Amygdala (tissue), 56 donors: ENCODE measurements at regions not wholly inside any gene's neighbourhood (a gene's known extent, or its start where the extent isn't known, plus 50 kb on each side); places are given as distances from the start of the nearest gene placed in this dataset.

Experiments used
- DNase-seq, 56 donors: peaks; one replicate each; lab custom pipeline; 2025; lab: John Stamatoyannopoulos, UW

DNA sequence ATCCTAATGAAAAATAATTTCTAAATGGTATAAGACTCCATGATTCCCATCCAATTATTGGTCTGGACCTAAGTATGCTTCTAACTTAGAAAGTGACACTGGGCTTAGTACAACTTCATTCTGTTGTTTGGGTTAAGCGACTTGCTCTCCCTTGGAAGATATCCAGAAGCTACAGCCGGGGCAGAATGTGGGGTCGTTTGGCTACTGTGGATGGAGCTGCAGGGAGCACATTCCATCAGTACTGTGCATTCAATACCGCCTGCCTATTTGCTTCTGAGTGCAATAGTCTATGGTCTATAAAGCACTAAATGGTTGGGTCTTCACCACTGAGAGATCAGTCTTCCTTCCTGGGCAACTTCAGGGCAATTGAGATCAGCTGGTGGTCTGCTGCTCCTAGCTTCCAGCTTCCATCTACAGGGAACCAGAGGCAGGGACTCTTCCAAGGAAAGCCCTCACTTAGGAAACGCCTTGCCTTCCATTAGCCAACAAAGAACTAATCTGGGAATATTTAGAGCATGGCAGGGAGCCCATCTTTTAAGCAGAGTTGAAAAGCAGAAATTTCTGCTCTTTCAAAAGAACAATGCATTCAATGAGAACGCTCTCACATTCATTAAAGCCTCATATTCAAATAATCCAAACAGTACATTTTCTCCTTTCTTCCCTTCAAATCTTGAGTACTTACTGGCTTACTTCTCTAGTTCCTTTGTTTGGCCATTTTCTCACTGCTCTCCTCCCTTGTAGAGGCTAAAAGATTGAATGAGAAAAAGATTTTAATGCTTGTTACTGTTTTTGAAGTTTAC is 1049.9 kb upstream of the TENM3 start:
- no peak for DNase-seq

- no peak for DNase-seq
Observed at GRCh38 chr4:181194096-181194495, 1049.1 kb upstream of the TENM3 start.

DNA sequence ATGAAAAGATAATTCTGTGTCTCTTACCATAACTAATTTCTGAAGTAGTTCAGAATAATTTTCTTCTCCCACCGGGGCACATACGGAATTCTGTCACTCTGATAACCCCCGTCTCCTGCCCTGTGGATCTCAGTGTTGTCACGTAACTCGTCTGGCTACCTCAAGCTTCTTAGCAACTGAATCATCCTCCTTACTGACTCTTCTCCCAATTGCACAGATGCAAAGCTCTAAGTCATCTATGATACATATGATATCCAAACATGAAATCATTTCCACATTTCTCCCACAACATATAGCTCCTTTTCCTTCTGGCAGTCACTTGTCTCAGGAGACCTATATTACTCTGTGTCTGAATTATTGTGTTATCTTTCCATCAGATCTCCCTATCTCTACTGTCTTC is 1043.1 kb upstream of the TENM3 start:
- DNase-seq = no peak

DNA sequence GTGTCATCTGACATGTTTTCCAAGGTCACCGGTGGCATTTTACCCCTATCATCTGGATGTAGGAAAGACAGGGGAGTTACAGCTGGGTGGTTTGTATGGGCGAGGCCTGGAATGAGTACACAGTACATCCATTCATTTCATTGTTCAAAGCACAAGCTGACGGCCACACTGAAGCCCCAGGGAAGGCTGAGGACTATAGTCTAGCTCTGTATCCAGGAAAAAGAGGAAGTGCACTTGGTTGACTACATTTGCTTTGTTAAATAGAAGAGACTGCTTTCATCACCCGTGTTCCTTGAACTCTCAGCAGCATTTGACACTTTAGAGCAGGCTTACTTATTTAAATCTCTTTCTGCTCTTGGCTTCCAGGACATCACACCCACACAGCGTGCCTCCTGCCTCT is 1041.0 kb upstream of the TENM3 start:
- DNase-seq = peak in 1 of 56 donors; percentile 0

- DNase-seq = no peak
Observed at GRCh38 chr4:181204109-181204508, 1039.1 kb upstream of the TENM3 start.

GRCh38 chr4:181213551-181213950 is 1029.7 kb upstream of the TENM3 start:
- DNase-seq = no peak

DNA sequence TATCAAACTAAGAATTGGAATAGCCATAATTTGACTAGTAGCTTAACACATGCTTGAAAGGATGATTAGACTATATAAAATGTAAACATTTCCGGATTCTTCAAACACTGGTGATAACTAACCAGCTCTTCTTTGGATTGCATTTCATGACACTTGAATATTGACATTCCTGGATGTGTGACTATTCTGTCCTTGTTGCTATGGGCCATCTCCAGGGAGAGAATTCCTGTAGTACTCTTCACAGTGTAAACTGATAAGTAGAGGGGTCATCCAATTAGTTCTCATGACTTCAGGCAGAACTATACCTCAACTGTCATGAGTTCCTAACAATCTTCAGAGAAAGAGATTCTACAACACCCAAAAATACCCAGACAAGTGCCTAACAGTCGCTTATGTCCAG is 1026.7 kb upstream of the TENM3 start:
- DNase-seq = no peak

DNA sequence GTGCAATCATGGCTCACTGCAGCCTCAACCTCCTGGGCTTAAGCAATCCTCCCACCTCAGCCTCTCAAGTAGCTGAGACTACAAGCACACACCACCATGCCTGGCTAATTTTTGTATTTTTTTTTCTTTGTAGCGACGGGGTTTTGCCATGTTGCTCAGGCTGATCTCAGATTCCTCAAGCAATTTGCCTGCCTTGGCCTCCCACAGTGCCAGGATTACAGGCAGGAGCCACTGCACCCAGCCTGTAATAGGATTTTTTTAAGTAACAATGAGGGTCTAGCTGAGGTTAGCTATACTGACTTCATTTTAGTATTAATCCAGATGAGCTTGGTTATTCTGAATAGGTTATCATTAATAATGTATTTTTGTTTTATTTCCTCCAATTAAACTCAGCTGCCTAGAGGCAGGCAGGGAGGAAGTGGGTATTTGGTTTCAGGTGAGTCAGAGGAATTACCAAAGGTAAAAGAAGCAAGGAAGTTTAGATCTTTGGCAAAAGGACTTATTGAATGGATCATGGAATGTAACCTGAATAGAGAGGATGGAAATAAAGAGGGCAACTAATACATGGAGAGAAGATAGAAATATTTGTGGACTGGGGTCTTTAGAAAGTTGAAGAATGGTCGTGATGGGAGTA is 1023.3 kb upstream of the TENM3 start:
- DNase-seq = no peak

GRCh38 chr4:181224852-181225251 is 1018.4 kb upstream of the TENM3 start:
- no peak for DNase-seq

- DNase-seq = peak in 4 of 56 donors; percentile 2 to 11 (median 4)
Observed at GRCh38 chr4:181225616-181226261, 1017.5 kb upstream of the TENM3 start.

DNA sequence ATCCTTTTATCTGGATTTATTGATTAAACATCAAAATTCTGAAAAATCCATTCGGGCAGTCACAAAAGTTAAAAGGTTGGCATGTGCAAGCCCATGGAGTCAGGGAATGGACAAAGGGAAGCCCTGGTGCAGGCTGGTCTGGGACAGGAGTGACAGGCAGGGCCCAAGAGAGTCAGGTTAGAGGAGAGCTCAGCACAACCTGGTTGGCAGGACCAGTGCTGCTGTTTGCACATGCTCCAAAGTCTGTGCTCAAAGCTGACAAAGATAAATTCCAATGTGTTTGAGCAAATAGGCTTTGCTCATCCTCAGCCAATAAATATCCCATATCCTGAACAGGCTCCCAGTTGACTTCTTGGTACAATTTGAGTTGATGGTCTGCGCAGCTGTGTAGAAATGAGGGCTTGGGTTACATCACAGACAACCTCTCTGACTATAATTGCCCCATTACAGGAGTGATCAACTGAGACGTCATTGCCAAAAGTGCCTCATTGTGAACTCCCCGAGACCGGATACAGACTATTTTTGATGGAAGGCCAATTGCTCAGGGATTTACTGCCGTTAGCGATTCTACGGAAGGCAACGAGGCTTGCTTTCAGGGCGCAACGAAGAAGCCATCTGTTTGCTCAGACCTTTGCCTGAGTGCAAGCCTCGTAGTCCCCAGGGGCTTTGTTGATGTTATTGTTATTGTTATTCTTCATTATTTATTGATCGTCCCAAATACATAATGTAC is 1008.1 kb upstream of the TENM3 start:
- DNase-seq = no peak

DNA sequence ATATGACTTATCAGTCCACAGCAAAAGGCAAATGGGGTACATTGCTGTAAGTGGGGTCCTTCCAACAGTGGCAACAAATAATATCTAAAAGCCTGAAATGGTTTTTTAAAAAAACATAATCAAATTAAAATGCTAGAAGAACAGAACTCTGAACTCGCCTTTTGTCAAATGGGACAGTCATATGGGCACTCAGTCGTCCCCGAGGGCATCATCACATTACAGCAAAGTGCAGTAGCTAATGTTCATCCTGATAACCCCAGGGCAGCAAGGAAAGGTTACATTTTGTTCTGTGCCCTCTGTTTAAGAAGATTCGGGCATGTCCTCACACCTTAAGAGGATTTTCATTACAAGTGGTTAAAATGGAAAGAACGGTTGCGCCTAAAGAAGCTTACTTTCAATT is 997.9 kb upstream of the TENM3 start:
- DNase-seq = no peak

DNA sequence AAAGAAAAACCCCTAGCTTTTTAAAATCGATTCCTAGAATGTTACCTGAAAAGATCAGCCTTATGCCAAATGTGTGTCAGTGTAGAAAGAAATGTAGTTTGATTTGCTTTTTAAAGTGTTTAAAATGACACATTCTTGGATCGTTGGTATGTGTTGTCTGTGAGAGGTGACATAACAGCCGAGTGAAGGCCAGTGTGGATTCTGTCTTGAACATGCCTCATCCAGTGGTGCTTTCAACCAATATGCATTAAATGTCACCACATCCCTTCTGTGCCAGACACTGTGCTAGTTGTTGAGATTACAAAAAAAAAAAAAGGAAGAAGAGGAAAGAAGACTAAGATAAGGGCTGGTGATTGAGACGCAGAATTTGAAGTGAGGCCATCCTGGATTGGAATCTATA is 994.2 kb upstream of the TENM3 start:
- DNase-seq = no peak

DNA sequence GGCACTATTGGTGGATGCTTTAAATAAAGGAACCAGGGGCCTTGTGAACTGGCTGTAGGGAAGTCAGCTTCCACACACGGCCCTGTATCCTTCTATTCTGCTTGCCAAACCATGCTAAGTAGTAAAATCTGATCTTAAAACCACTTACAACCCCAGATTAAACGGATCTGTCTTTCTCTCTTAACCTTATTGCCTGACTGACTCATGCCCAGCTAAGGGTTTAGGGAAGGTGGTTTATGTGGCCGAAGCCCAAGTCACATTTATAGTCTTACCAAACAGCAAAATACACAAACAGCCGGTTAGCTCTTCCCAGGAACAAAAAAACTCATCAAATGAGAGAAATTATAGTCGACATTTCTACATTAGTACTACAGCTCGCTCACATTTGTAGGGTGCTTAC is 988.4 kb upstream of the TENM3 start:
- DNase-seq = no peak

DNA sequence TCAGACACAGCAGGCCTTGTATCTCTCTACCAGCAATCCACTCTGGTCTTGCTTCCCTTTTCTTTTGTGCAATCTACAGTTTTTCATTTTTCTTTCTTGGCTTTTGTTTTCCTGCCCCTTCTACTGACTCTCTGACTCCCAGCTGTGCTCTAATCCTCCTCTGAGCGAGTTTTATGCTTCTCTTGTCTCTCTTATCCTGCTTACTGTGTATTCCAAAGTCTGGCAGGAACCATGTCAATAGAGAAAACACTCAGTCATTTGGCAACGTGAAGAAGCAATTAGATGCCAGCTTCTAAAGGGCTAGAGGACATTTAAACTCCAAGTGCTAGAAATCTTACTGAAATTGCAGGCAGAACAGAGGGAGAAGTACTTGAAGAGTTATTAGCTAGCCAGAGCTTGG is 984.6 kb upstream of the TENM3 start:
- no peak for DNase-seq

DNA sequence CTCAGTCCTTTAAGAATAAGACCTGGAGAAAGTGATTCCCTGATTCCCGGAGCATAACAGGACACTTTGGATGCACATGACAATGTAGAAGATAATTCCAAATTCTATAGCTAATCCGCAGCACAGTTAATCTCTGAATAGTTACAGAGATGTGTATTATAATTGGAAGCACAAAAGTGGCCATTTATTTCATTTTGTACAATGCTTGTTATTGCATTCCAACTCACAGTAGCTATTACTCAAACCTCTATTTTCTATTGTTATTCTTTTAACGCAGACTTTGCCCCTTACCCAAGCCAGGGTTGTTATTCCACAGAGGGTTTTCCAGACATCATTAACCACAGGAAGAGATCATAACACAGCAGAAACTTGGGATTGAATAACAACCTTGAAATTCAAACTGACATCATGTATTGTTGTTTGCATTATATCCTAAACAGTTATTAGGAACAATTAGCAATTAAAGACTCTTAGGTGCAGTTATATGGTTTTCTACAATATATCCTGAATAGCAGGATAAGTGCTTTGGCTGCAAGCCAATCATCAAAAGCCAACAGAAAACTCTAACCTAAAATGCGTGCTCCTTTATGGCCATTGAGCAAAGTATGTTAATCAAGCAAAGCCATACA is 984.0 kb upstream of the TENM3 start:
- DNase-seq = no peak

DNA sequence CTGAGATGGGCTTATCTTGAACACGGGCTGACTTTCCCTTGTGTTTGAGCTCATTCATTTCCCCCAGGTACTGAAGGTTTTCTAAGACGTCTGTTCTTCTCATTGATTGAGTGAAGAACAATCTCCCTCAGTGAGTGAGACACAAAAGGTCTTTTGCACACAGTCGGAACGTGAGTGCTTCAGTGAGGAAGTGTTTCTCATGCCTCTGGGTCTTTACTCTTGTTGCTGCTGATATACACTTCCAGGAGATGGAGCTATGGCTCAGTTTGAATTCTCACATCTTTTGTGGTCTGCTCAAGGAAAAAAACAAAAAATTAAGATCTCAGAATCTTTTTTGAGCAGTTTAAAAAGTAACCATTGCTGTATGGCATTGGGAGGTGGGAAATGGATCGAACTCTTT is 981.9 kb upstream of the TENM3 start:
- DNase-seq = peak in 1 of 56 donors; percentile 1

DNA sequence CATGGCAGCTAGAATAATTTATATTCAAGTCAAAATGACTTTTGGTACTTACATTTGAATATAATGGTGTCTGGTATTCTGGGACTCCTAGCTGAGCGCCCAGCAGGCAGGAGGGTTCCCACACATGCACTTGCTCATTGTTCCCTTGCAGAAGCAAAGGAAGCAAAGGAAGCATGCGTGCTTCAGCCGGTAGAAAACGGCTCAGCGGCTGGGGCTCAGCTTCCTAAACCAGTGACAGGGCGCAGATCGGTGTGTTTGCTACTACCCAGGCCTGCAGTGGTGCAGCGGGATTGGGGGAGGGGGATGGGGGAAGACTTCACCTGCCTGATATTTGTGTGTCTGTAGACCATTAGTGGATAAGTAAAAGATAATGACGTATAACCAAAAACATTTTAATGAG is 978.3 kb upstream of the TENM3 start:
- DNase-seq = no peak

GRCh38 chr4:181265370-181265769 is 977.8 kb upstream of the TENM3 start:
- DNase-seq = no peak

DNA sequence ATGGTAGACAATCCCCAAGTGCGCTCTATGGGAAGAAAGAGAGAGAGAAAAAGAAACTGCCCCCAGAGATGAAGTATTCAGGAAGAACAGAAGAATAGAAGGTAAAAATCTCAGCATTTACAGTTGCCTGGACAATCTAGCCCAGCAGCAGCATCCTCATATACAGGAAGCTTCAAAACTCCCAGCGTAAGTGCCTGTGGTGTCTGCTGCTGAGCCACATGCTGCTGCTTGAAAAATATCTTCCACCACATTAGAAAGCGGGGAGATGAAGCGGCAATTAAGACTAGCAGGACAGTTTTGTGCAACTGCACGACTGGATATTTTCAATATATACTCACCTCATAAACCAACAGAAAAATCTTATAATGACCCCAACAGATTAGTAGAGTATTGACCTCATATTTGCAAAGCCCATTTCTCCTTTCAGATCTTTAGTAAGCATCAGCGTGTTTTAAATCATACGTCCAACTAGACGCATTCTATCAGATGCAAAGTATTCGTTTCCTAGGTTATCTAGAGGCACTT is 972.0 kb upstream of the TENM3 start:
- DNase-seq = no peak
